OCI-LY7 (cell line): ENCODE measurements at regions not wholly inside any gene's neighbourhood (a gene's known extent, or its start where the extent isn't known, plus 50 kb on each side); places are given as distances from the start of the nearest gene placed in this dataset.

Source experiments
- BruUV-seq: library from RNA; stranded (reverse); fragments of 400-500 nt; replicated peaks from 2 replicates; lab custom pipeline; 2021; lab: Mats Ljungman, UMichigan
- CTCF ChIA-PET: fragments of 300-600 bp; sonication (Branson Sonifier 250); formaldehyde crosslinking; loops from one replicate; lab custom pipeline; 2022; ENCODE audit warnings: antibody characterized with exemption; ENCODE audit not compliant: unreplicated experiment; lab: Charles Lee
- POLR2A ChIA-PET: fragments of 300-600 bp; sonication (Branson Sonifier 250); formaldehyde crosslinking; loops from one replicate; lab custom pipeline; 2022; ENCODE audit warnings: antibody characterized with exemption; lab: Charles Lee
- DNase-seq: peaks from one replicate; pipeline ENCODE4 v3.0.0-alpha.2; 2015; ENCODE audit warnings: low spot score
- H2AFZ ChIP-seq: fragments of 200-600 bp; sonication (generic), shearing (Covaris generic); 2 replicates; pipeline ENCODE4 v1.6.1; 2014; ENCODE audit warnings: mild to moderate bottlenecking, antibody characterized with exemption, low read length, moderate library complexity
- H3K27ac ChIP-seq: fragments of 200-600 bp; sonication (generic); 2 replicates; pipeline ENCODE4 v1.5.1; 2014; ENCODE audit warnings: mixed run types, low read depth, mild to moderate bottlenecking, moderate library complexity, low read length, inconsistent platforms; ENCODE audit not compliant: poor library complexity, severe bottlenecking
- H3K36me3 ChIP-seq: fragments of 200-600 bp; sonication (generic); 2 replicates; pipeline ENCODE4 v1.6.1; 2014; ENCODE audit warnings: mild to moderate bottlenecking, antibody characterized with exemption, low read length, moderate library complexity, mixed read lengths; ENCODE audit not compliant: insufficient read depth
- H3K4me1 ChIP-seq: fragments of 200-600 bp; sonication (generic); 2 replicates; pipeline ENCODE4 v1.5.1; 2014; ENCODE audit warnings: mild to moderate bottlenecking, low read length; ENCODE audit not compliant: insufficient read depth, poor library complexity, severe bottlenecking
- H3K4me2 ChIP-seq: fragments of 200-600 bp; sonication (generic); 2 replicates; pipeline ENCODE4 v1.6.1; 2014; ENCODE audit warnings: mild to moderate bottlenecking, low read length
- H3K4me3 ChIP-seq: fragments of 200-600 bp; sonication (generic); 2 replicates; pipeline ENCODE4 v1.5.1; 2014; ENCODE audit warnings: mild to moderate bottlenecking, low read depth, low read length; ENCODE audit not compliant: poor library complexity, severe bottlenecking
- H3K79me2 ChIP-seq: fragments of 200-600 bp; sonication (generic); 2 replicates; pipeline ENCODE4 v1.6.1; 2016; ENCODE audit warnings: low read depth, mild to moderate bottlenecking, low read length, moderate library complexity, mixed read lengths; ENCODE audit not compliant: insufficient read depth
- H3K9me2 ChIP-seq: fragments of 200-600 bp; sonication (generic); 2 replicates; pipeline ENCODE4 v1.6.1; 2016; ENCODE audit warnings: mild to moderate bottlenecking, low read length, mixed read lengths; ENCODE audit not compliant: insufficient read depth
- H3K9me3 ChIP-seq: fragments of 200-600 bp; sonication (generic); 2 replicates; pipeline ENCODE4 v1.6.1; 2014; ENCODE audit warnings: mild to moderate bottlenecking, mixed run types, low read length, mixed read lengths
- H4K20me1 ChIP-seq: fragments of 200-600 bp; sonication (generic); 2 replicates; pipeline ENCODE4 v1.6.1; 2014; ENCODE audit warnings: mild to moderate bottlenecking, antibody characterized with exemption, low read length, moderate library complexity, mixed read lengths; ENCODE audit not compliant: insufficient read depth
- CTCF ChIP-seq: fragments of 200-600 bp; sonication (generic); conservative IDR thresholded peaks from 2 replicates; pipeline ENCODE4 v1.5.1; 2014; ENCODE audit warnings: mild to moderate bottlenecking, antibody characterized with exemption, low read length, moderate library complexity, mixed read lengths
- EZH2phosphoT487 ChIP-seq: fragments of 200-600 bp; sonication (generic); IDR thresholded peaks from 2 replicates; pipeline ENCODE4 v1.6.1; 2018; ENCODE audit warnings: low read depth, borderline replicate concordance, mild to moderate bottlenecking, mixed run types, antibody characterized with exemption, low read length, moderate library complexity, mixed read lengths
- intact Hi-C: fragments of 100-400 bp; cut with micrococcal nuclease; formaldehyde crosslinking; loops from one replicate; pipeline ENCODE4 v1.10.0; 2022; ENCODE audit not compliant: unreplicated experiment

GRCh38 chr11:15768321-15768720, 588.0 kb downstream of the SOX6 start:
- intact Hi-C loops: no loop called here
- H3K4me3 ChIP-seq: no peak overlapping the region
- DNase-seq: no peak
- no peaks in the 10 kb centered on the region for H3K9me3 ChIP-seq
- POLR2A ChIA-PET: no interaction called here
- TF ChIP-seq EZH2phosphoT487 (no peak), CTCF (no peak)
- CTCF ChIA-PET: no interaction called here
- H3K36me3 ChIP-seq: no peaks in the 10 kb centered on the region
- H4K20me1 ChIP-seq: no peaks in the 10 kb centered on the region
- no peak overlapping the region for H2AFZ ChIP-seq
- H3K4me2 ChIP-seq: no peak overlapping the region
- no peaks in the 10 kb centered on the region for H3K4me1 ChIP-seq
- H3K79me2 ChIP-seq: no peaks in the 10 kb centered on the region
- no TSS peak for BruUV-seq
- no peak overlapping the region for H3K27ac ChIP-seq
- no peaks in the 10 kb centered on the region for H3K9me2 ChIP-seq

DNA sequence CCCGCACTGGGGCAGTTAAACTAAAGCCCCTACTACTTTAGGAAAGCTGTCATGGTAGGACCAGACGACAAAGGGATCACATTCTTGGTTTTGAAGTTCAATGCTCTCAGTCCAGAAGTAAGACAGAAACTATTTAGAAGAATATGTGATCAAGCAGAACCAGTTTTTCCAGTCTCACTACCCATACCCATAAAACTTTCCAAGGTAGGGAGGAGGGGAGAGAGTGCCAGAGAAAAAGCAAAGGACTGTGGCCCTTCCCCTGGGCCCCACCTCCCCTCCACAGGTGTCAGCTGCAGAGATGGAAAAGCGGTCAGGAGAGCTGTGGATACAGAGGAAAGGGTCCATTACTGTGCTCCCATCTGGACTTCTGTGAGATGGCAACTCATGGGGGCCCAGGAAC, 587.1 kb downstream of the SOX6 start:
- Histone ChIP-seq H3K4me2 (no peak overlapping the region), H3K36me3 (no peaks in the 10 kb centered on the region), H3K4me1 (no peaks in the 10 kb centered on the region), H4K20me1 (no peaks in the 10 kb centered on the region), H3K9me3 (no peaks in the 10 kb centered on the region), H2AFZ (no peak overlapping the region), H3K79me2 (no peaks in the 10 kb centered on the region), H3K27ac (no peak overlapping the region), H3K4me3 (no peak overlapping the region), H3K9me2 (no peaks in the 10 kb centered on the region)
- ChIA-PET CTCF (no interaction called here), POLR2A (interaction anchor here (0.7 kb wide), 1 partner anchor 1037 kb away, joined by 3 read pairs; no protein-coding TSS in a partner anchor)
- intact Hi-C loops: no loop called here
- no peak for TF ChIP-seq CTCF
- BruUV-seq: no TSS peak
- DNase-seq: no peak

GRCh38 chr11:15770798-15771414, 585.4 kb downstream of the SOX6 start:
- TF ChIP-seq EZH2phosphoT487 (no peak), CTCF (peak; percentile 76)
- Histone ChIP-seq H3K4me1 (no peaks in the 10 kb centered on the region), H3K79me2 (no peaks in the 10 kb centered on the region), H3K9me3 (no peaks in the 10 kb centered on the region), H3K36me3 (no peaks in the 10 kb centered on the region), H3K9me2 (no peaks in the 10 kb centered on the region), H3K27ac (no peak overlapping the region), H3K4me3 (no peak overlapping the region), H3K4me2 (no peak overlapping the region), H4K20me1 (no peaks in the 10 kb centered on the region), H2AFZ (no peak overlapping the region)
- intact Hi-C loops: no loop called here
- peak; percentile 26 for DNase-seq
- no TSS peak for BruUV-seq
- POLR2A ChIA-PET: no interaction called here
- CTCF ChIA-PET: no interaction called here
